GM12878 (cell line): ENCODE measurements at regions not wholly inside any gene's neighbourhood (a gene's known extent, or its start where the extent isn't known, plus 50 kb on each side); places are given as distances from the start of the nearest gene placed in this dataset.

ENCODE experiments used
- ATAC-seq: fragments of 200-7000 bp; cut with Tn5 transposase; 3 replicates; pipeline ENCODE4 v1.9.1; 2020; ENCODE audit warnings: mild to moderate bottlenecking, moderate library complexity
- BruUV-seq: library from RNA; stranded (reverse); fragments of 400-500 nt; replicated peaks from 2 replicates; lab custom pipeline; 2021; lab: Mats Ljungman, UMichigan
- CTCF ChIA-PET: fragments of 300-600 bp; sonication (Branson Sonifier 250); formaldehyde crosslinking; extraction: SDS; loops from one replicate; lab custom pipeline; 2021; ENCODE audit warnings: inconsistent platforms; lab: Yijun Ruan, JAX
- POLR2A ChIA-PET: fragments of 350-600 bp; formaldehyde crosslinking; extraction: SDS; loops from one replicate; lab custom pipeline; 2021; ENCODE audit warnings: inconsistent platforms; lab: Charles Lee
- RAD21 ChIA-PET: fragments of 300-600 bp; sonication (Branson Sonifier 250); formaldehyde crosslinking; loops from one replicate; lab custom pipeline; 2023; ENCODE audit warnings: antibody characterized with exemption; ENCODE audit not compliant: unreplicated experiment; lab: Charles Lee
- SMC1A ChIA-PET: fragments of 300-600 bp; sonication (Branson Sonifier 250); formaldehyde crosslinking; loops from one replicate; lab custom pipeline; 2023; ENCODE audit not compliant: unreplicated experiment, uncharacterized antibody; lab: Charles Lee
- DNase-seq: peaks from one replicate; pipeline ENCODE4 v3.0.0-alpha.2; 2011; ENCODE audit warnings: low read depth, low spot score
- FAIRE-seq: peaks from 3 replicates; lab custom pipeline; 2011; peaks lifted over from hg19 to GRCh38; lab: Jason Lieb, UNC
- H2AFZ ChIP-seq: 2 replicates; pipeline ENCODE4 v1.6.0; 2011; ENCODE audit warnings: low read depth, low read length, control low read depth; ENCODE audit not compliant: control insufficient read depth
- H3K27ac ChIP-seq: 2 replicates; pipeline ENCODE4 v1.5.1; 2011; ENCODE audit warnings: control low read depth; ENCODE audit not compliant: control insufficient read depth, insufficient read depth
- H3K27me3 ChIP-seq, 2 experiments: replicated peaks in 1 of 2; 2 replicates each; pipeline versions ENCODE4 v1.6.0 to v1.6.1; 2011; ENCODE audit warnings: low read length in 1 of 2; ENCODE audit not compliant: control insufficient read depth in 2 of 2, insufficient read depth in 2 of 2
- H3K36me3 ChIP-seq, 2 experiments: 2 replicates each; pipeline ENCODE4 v1.5.1; 2011; ENCODE audit warnings: low read length in 1 of 2; ENCODE audit not compliant: control insufficient read depth in 2 of 2, insufficient read depth in 2 of 2
- H3K4me1 ChIP-seq: 2 replicates; pipeline ENCODE4 v1.6.1; 2011; ENCODE audit warnings: mild to moderate bottlenecking, low read length, moderate library complexity, mixed read lengths; ENCODE audit not compliant: control insufficient read depth, insufficient read depth
- H3K4me2 ChIP-seq: 2 replicates; pipeline ENCODE4 v1.6.0; 2011; ENCODE audit warnings: control low read depth; ENCODE audit not compliant: control insufficient read depth, insufficient read depth
- H3K4me3 ChIP-seq: fragments of 200-600 bp; sonication (generic); 2 replicates; pipeline ENCODE4 v1.5.1; 2016
- H3K79me2 ChIP-seq: 2 replicates; pipeline ENCODE4 v1.6.0; 2011; ENCODE audit warnings: low read length; ENCODE audit not compliant: control insufficient read depth, insufficient read depth
- H3K9ac ChIP-seq: 2 replicates; pipeline ENCODE4 v1.8.0; 2011; ENCODE audit warnings: low read length, control low read depth, mixed read lengths; ENCODE audit not compliant: control insufficient read depth, insufficient read depth
- H3K9me3 ChIP-seq: replicated peaks from 3 replicates; pipeline ENCODE4 v1.5.1; 2011; ENCODE audit warnings: mild to moderate bottlenecking, low read length; ENCODE audit not compliant: control insufficient read depth, insufficient read depth
- H4K20me1 ChIP-seq: 2 replicates; pipeline ENCODE4 v1.6.0; 2011; ENCODE audit not compliant: control insufficient read depth, insufficient read depth
- BRCA1 ChIP-seq: IDR thresholded peaks from 2 replicates; pipeline ENCODE4 v1.6.1; 2011; ENCODE audit warnings: low read depth, low read length, improper control_type of control experiment
- CREM ChIP-seq: IDR thresholded peaks from 2 replicates; pipeline ENCODE4 v1.6.1; 2014; ENCODE audit warnings: antibody characterized with exemption, low read depth
- EED ChIP-seq: sonication (generic); IDR thresholded peaks from 2 replicates; pipeline ENCODE4 v1.6.1; 2016; ENCODE audit warnings: antibody characterized with exemption, low read depth
- GABPA ChIP-seq: IDR thresholded peaks from 2 replicates; pipeline ENCODE4 v1.6.1; 2014; ENCODE audit warnings: antibody characterized with exemption, low read depth, mild to moderate bottlenecking, inconsistent platforms
- IKZF1 ChIP-seq: fragments of 450-650 bp; conservative IDR thresholded peaks from 2 replicates; pipeline ENCODE4 v1.6.1; 2017; ENCODE audit warnings: antibody characterized with exemption, mild to moderate bottlenecking
- NFIC ChIP-seq: IDR thresholded peaks from 2 replicates; pipeline ENCODE4 v1.6.1; 2012; ENCODE audit warnings: low read depth, mild to moderate bottlenecking, inconsistent platforms, low read length, moderate library complexity
- NFYA ChIP-seq: IDR thresholded peaks from 2 replicates; pipeline ENCODE4 v1.6.1; 2011; ENCODE audit warnings: low read depth, mild to moderate bottlenecking, low read length, improper control_type of control experiment, borderline replicate concordance
- RAD51 ChIP-seq: fragments of 450-650 bp; IDR thresholded peaks from 2 replicates; pipeline ENCODE4 v1.6.1; 2016; ENCODE audit warnings: moderate library complexity, mild to moderate bottlenecking, inconsistent platforms
- REST ChIP-seq: IDR thresholded peaks from 2 replicates; pipeline ENCODE4 v1.6.1; 2012; ENCODE audit warnings: mild to moderate bottlenecking, low read depth, low read length
- ZBTB4 ChIP-seq: fragments of 450-650 bp; formaldehyde crosslinking; IDR thresholded peaks from 2 replicates; pipeline ENCODE4 v1.4.0; 2022; ENCODE audit warnings: mild to moderate bottlenecking, moderate library complexity
- ZNF274 ChIP-seq: IDR thresholded peaks from one replicate; pipeline ENCODE4 v1.8.0; 2011; ENCODE audit not compliant: insufficient read length, insufficient read depth
- WGBS: methylation state at CpG from one replicate; pipeline ENCODE4 v1.1.6; 2016; ENCODE audit warnings: low lambda C conversion rate; ENCODE audit not compliant: insufficient replicate concordance, insufficient coverage; ENCODE audit errors: missing lambda C conversion rate; 5-methylcytosine and 5-hydroxymethylcytosine counted together
- in situ Hi-C: fragments of 300-500 bp; cut with MboI; formaldehyde crosslinking; loops from 9 replicates; pipeline ENCODE4 v1.14.3; 2018; ENCODE audit warnings: mixed read lengths
- intact Hi-C: fragments of 100-400 bp; cut with micrococcal nuclease; formaldehyde crosslinking; loops from one replicate; pipeline ENCODE4 v1.14.2; 2022; ENCODE audit not compliant: unreplicated experiment

- TF ChIP-seq REST (no peak), IKZF1 (no peak)
These were observed 693.1 kb upstream of the SLC10A2 start (continued) for GRCh38 chr13:103759361-103759760.

DNA sequence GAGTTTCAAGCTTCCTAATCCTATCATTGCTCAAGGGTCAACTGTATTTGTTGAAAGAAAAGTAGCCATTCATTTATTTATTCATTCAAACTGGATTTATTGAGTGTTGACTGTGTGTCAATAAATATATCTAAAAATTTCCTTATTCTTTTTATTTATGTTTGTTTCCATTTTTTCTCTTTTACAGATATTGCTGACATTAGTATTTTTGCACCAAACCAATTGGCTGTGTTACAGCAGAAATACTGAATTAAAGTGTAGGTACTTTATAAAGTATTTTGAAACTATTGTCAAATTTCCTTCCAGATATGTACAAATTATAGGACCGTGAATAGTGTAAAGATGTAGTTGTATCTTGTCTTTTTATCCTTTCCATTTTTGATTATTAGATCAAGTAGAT, 692.0 kb upstream of the SLC10A2 start:
- DNase-seq = no peak
- BruUV-seq = no TSS peak
- intact Hi-C loops = no loop called here
- H3K4me2 ChIP-seq = no peak overlapping the region
- H3K27me3 ChIP-seq = no peaks in the 10 kb centered on the region
- H3K27ac ChIP-seq = no peak overlapping the region
- H3K9me3 ChIP-seq = no peaks in the 10 kb centered on the region
- no peaks in the 10 kb centered on the region for H4K20me1 ChIP-seq
- ChIA-PET SMC1A (no interaction called here), CTCF (no interaction called here), POLR2A (no interaction called here), RAD21 (no interaction called here)
- no peaks in the 10 kb centered on the region for H3K36me3 ChIP-seq
- no peaks in the 10 kb centered on the region for H3K4me1 ChIP-seq
- WGBS = 0% methylated on average over 1 of the region's 1 CpG
- no peak overlapping the region for H2AFZ ChIP-seq
- no peak for FAIRE-seq
- no peak overlapping the region for H3K4me3 ChIP-seq
- no peaks in the 10 kb centered on the region for H3K79me2 ChIP-seq
- TF ChIP-seq ZNF274 (no peak), GABPA (no peak), ZBTB4 (no peak), NFYA (no peak), EED (no peak), RAD51 (no peak), CREM (no peak), NFIC (no peak), BRCA1 (no peak)
- ATAC-seq = no peak
- in situ Hi-C loops = no loop called here
- H3K9ac ChIP-seq = no peak overlapping the region
